GM23248 (cell line): ENCODE measurements at regions not wholly inside any gene's neighbourhood (a gene's known extent, or its start where the extent isn't known, plus 50 kb on each side); places are given as distances from the start of the nearest gene placed in this dataset.

Experiments used
- DNase-seq: peaks from one replicate; pipeline ENCODE4 v3.0.0-alpha.2; 2015
- H2AFZ ChIP-seq: fragments of 200-600 bp; sonication (generic); 2 replicates; pipeline ENCODE4 v1.6.1; 2016; ENCODE audit warnings: antibody characterized with exemption
- H3F3A ChIP-seq: fragments of 200-600 bp; sonication (generic); 2 replicates; pipeline ENCODE4 v1.6.1; 2016; ENCODE audit warnings: mild to moderate bottlenecking, antibody characterized with exemption, mixed run types; ENCODE audit not compliant: insufficient read depth
- H3K27ac ChIP-seq: fragments of 200-600 bp; sonication (generic); 2 replicates; pipeline ENCODE4 v1.5.1; 2016; ENCODE audit warnings: mild to moderate bottlenecking
- H3K27me3 ChIP-seq: fragments of 200-600 bp; sonication (generic); replicated peaks from 2 replicates; pipeline ENCODE4 v1.6.1; 2016; ENCODE audit warnings: mild to moderate bottlenecking; ENCODE audit not compliant: insufficient read depth
- H3K36me3 ChIP-seq: fragments of 200-600 bp; sonication (generic); 2 replicates; pipeline ENCODE4 v1.6.1; 2016; ENCODE audit warnings: low read depth, mild to moderate bottlenecking
- H3K4me1 ChIP-seq: fragments of 200-600 bp; sonication (generic); 2 replicates; pipeline ENCODE4 v1.6.1; 2016; ENCODE audit warnings: mild to moderate bottlenecking; ENCODE audit not compliant: insufficient read depth
- H3K4me2 ChIP-seq: fragments of 200-600 bp; sonication (generic); one replicate; pipeline ENCODE4 v1.6.1; 2016; ENCODE audit warnings: mild to moderate bottlenecking; ENCODE audit not compliant: unreplicated experiment
- H3K4me3 ChIP-seq: fragments of 200-600 bp; sonication (generic); 2 replicates; pipeline ENCODE4 v1.5.1; 2016; ENCODE audit warnings: mild to moderate bottlenecking
- H3K79me2 ChIP-seq: fragments of 200-600 bp; sonication (generic); 2 replicates; pipeline ENCODE4 v1.6.1; 2016; ENCODE audit warnings: mild to moderate bottlenecking; ENCODE audit not compliant: insufficient read depth
- H3K9ac ChIP-seq: fragments of 200-600 bp; sonication (generic); 2 replicates; pipeline ENCODE4 v1.6.1; 2016; ENCODE audit warnings: mild to moderate bottlenecking
- H3K9me2 ChIP-seq: fragments of 200-600 bp; sonication (generic); 2 replicates; pipeline ENCODE4 v1.6.1; 2016; ENCODE audit warnings: mixed run types, mild to moderate bottlenecking, moderate library complexity; ENCODE audit not compliant: insufficient read depth
- H3K9me3 ChIP-seq: fragments of 200-600 bp; sonication (generic); one replicate; pipeline ENCODE4 v1.6.1; 2017; ENCODE audit warnings: low read depth
- H4K20me1 ChIP-seq: fragments of 200-600 bp; sonication (generic); 2 replicates; pipeline ENCODE4 v1.6.0; 2016; ENCODE audit not compliant: insufficient read depth
- EZH2 ChIP-seq: fragments of 200-600 bp; sonication (generic); IDR thresholded peaks from 2 replicates; pipeline ENCODE4 v1.6.1; 2018; ENCODE audit warnings: antibody characterized with exemption, mild to moderate bottlenecking; ENCODE audit not compliant: insufficient read depth, poor library complexity, severe bottlenecking
- EZH2phosphoT487 ChIP-seq: fragments of 200-600 bp; sonication (generic); IDR thresholded peaks from 2 replicates; pipeline ENCODE4 v1.6.1; 2018; ENCODE audit warnings: antibody characterized with exemption, moderate library complexity, mild to moderate bottlenecking, low read depth; ENCODE audit not compliant: insufficient read depth
- WGBS, 2 experiments: methylation state at CpG; one replicate each; pipeline ENCODE4 v1.1.6; 2015 to 2017; ENCODE audit warnings: low lambda C conversion rate in 2 of 2, low coverage in 1 of 2; ENCODE audit errors: missing lambda C conversion rate in 2 of 2; 5-methylcytosine and 5-hydroxymethylcytosine counted together
- in situ Hi-C: fragments of 300-500 bp; cut with MboI; formaldehyde crosslinking; loops from 2 replicates; pipeline ENCODE4 v1.15.0; 2020

GRCh38 chr17:49915260-49915659, 53.7 kb upstream of the DLX4 start:
- WGBS, 2 experiments, result 39 to 42% methylated on average over 3 of the region's 3 CpGs

GRCh38 chr17:49915670-49916069, 53.3 kb upstream of the DLX4 start:
- in situ Hi-C loops, result no loop called here
- Histone ChIP-seq H3K27ac (no peak overlapping the region), H3K4me1 (peaks cover 12% of the 10 kb centered on the region; the same call in 1 of the 2 replicates), H3K9ac (no peak overlapping the region), H3K9me3 (no peaks in the 10 kb centered on the region), H3K9me2 (no peaks in the 10 kb centered on the region), H3K36me3 (no peaks in the 10 kb centered on the region), H3K4me3 (no peak overlapping the region), H3K27me3 (no peaks in the 10 kb centered on the region; the same call in 1 of the 2 replicates), H2AFZ (no peak overlapping the region), H3K79me2 (no peaks in the 10 kb centered on the region), H3F3A (no peaks in the 10 kb centered on the region; the same call in 1 of the 2 replicates), H4K20me1 (no peaks in the 10 kb centered on the region), H3K4me2 (no peak overlapping the region)
- WGBS, 2 experiments, result 69 to 73% methylated on average over 10 of the region's 10 CpGs
- no peak for DNase-seq
- TF ChIP-seq EZH2phosphoT487 (no peak), EZH2 (no peak)

More at GRCh38 chr17:49915260-49915659, 53.7 kb upstream of the DLX4 start:
- in situ Hi-C loops, result no loop called here
- no peaks in the 10 kb centered on the region; the same call in 1 of the 2 replicates for H3F3A ChIP-seq
- H2AFZ ChIP-seq, result no peak overlapping the region
- H3K79me2 ChIP-seq, result no peaks in the 10 kb centered on the region
- no peaks in the 10 kb centered on the region; the same call in 1 of the 2 replicates for H3K27me3 ChIP-seq
- H3K9ac ChIP-seq, result no peak overlapping the region
- DNase-seq, result no peak
- no peaks in the 10 kb centered on the region for H3K9me2 ChIP-seq
- H3K36me3 ChIP-seq, result no peaks in the 10 kb centered on the region
- H3K4me1 ChIP-seq, result peaks cover 12% of the 10 kb centered on the region; the same call in 1 of the 2 replicates
- no peak overlapping the region for H3K4me3 ChIP-seq
- H3K9me3 ChIP-seq, result no peaks in the 10 kb centered on the region
- H3K4me2 ChIP-seq, result no peak overlapping the region
- no peak overlapping the region for H3K27ac ChIP-seq
- no peaks in the 10 kb centered on the region for H4K20me1 ChIP-seq
- no peak for TF ChIP-seq EZH2
- TF ChIP-seq EZH2phosphoT487, result no peak

GRCh38 chr17:49916854-49917515, 52.0 kb upstream of the DLX4 start:
- 77 to 81% methylated on average over 13 of the region's 13 CpGs for WGBS, 2 experiments
- DNase-seq, result no peak
- H3K9me3 ChIP-seq, result no peaks in the 10 kb centered on the region
- no peak overlapping the region for H3K9ac ChIP-seq
- H3K4me2 ChIP-seq, result no peak overlapping the region
- no peak overlapping the region for H2AFZ ChIP-seq
- H3F3A ChIP-seq, result no peaks in the 10 kb centered on the region
- H3K27me3 ChIP-seq, result no peaks in the 10 kb centered on the region
- no peaks in the 10 kb centered on the region for H3K9me2 ChIP-seq
- no peaks in the 10 kb centered on the region for H3K36me3 ChIP-seq
- peaks cover 12% of the 10 kb centered on the region; the same call in 1 of the 2 replicates for H3K4me1 ChIP-seq
- H3K4me3 ChIP-seq, result no peak overlapping the region
- no peaks in the 10 kb centered on the region for H4K20me1 ChIP-seq
- no peak for TF ChIP-seq EZH2
- TF ChIP-seq EZH2phosphoT487, result no peak
- in situ Hi-C loops, result no loop called here
- no peak overlapping the region for H3K27ac ChIP-seq
- no peaks in the 10 kb centered on the region for H3K79me2 ChIP-seq

DNA sequence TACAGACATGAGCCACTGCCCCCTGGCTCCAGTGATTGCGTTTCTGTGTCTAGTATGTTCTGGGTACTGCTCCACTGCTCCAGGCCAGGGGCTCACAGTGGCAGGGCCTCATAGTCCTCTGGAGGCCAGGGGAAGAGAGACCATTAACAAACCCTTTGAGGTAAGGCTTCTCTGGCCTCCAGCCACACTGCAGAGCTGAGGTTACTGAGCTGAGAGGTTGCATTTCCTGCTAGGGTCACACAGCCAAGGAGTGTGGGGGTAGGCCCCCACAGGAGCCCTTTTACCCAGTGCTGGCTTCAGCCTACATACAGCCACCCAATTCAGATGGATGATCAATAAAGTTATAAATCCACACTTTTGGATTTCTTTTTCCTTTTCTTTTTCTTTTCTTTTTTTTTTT, 50.4 kb upstream of the DLX4 start:
- no peaks in the 10 kb centered on the region for H3K27me3 ChIP-seq
- no peaks in the 10 kb centered on the region for H4K20me1 ChIP-seq
- no peak for TF ChIP-seq EZH2phosphoT487

More for the DNA sequence above, 50.4 kb upstream of the DLX4 start:
- no peak overlapping the region for H3K4me3 ChIP-seq
- peaks cover 6% of the 10 kb centered on the region; the same call in 1 of the 2 replicates for H3K4me1 ChIP-seq
- no peaks in the 10 kb centered on the region for H3K79me2 ChIP-seq
- no peak overlapping the region for H3K27ac ChIP-seq
- no peak overlapping the region for H3K9ac ChIP-seq
- no peaks in the 10 kb centered on the region for H3K36me3 ChIP-seq
- H2AFZ ChIP-seq, result no peak overlapping the region
- in situ Hi-C loops, result no loop called here
- H3K4me2 ChIP-seq, result no peak overlapping the region
- H3K9me3 ChIP-seq, result no peaks in the 10 kb centered on the region
- H3K9me2 ChIP-seq, result no peaks in the 10 kb centered on the region
- no peak for DNase-seq
- WGBS, 2 experiments, result 83 to 91% methylated on average over 1 of the region's 1 CpG
- no peaks in the 10 kb centered on the region for H3F3A ChIP-seq
